ENCODE measurements at regions not wholly inside any gene's neighbourhood (a gene's known extent, or its start where the extent isn't known, plus 50 kb on each side); places are given as distances from the start of the nearest gene placed in this dataset.

GRCh38 chr4:60656171-60656570, 544.0 kb upstream of the ADGRL3 start:
- CTCF ChIA-PET (ENCODE audit: partially characterized antibody): no interaction called here
- POLR2A ChIA-PET (ENCODE audit: partially characterized antibody): no interaction called here
- Histone ChIP-seq H4K91ac (replicated peaks; ENCODE audit: insufficient read length, low read length) (no peak overlapping the region), H3K18ac (ENCODE audit: extremely low read depth, low read length) (no peak overlapping the region), H2BK120ac (replicated peaks; ENCODE audit: low read depth, low read length) (no peak overlapping the region), H4K8ac (ENCODE audit: extremely low read depth, insufficient read depth, low read length) (no peak overlapping the region), H2BK5ac (ENCODE audit: low read depth, low read length) (no peak overlapping the region), H2BK15ac (ENCODE audit: low read length) (no peak overlapping the region), H3K4me1 (replicated peaks in 1 of 4; ENCODE audit: control insufficient read depth in 3 of 4, insufficient read depth in 4 of 4, low read length in 3 of 4) (no peaks in the 10 kb centered on the region), H2AK5ac (ENCODE audit: low read depth, low read length) (no peak overlapping the region), H3K79me2 (ENCODE audit: control insufficient read depth in 1 of 2, insufficient read depth in 2 of 2, low read length in 2 of 2) (no peaks in the 10 kb centered on the region), H3K4ac (replicated peaks; ENCODE audit: insufficient read length, low read depth, low read length) (no peak overlapping the region), H3K36me3 (ENCODE audit: control insufficient read depth in 2 of 4, insufficient read depth in 4 of 4, low read length in 3 of 4) (no peaks in the 10 kb centered on the region), H3K9ac (replicated peaks in 1 of 4; ENCODE audit: extremely low read depth in 1 of 4, low read depth in 3 of 4, low read length in 3 of 4) (no peak overlapping the region), H3K14ac (ENCODE audit: insufficient read length) (no peak overlapping the region), H2BK12ac (ENCODE audit: low read depth, low read length) (no peak overlapping the region), H4K20me1 (replicated peaks in 1 of 2; ENCODE audit: control insufficient read depth in 1 of 2, insufficient read depth in 2 of 2, low read length in 2 of 2) (no peaks in the 10 kb centered on the region), H3K4me3 (ENCODE audit: extremely low read depth in 1 of 4, insufficient read depth in 2 of 4, low read depth in 3 of 4, low read length in 4 of 4) (no peak overlapping the region), H3K23ac (ENCODE audit: insufficient read length) (no peak overlapping the region), H2AFZ (ENCODE audit: low read length) (no peak overlapping the region), H3K23me2 (ENCODE audit: low read depth, low read length) (no peaks in the 10 kb centered on the region), H3K9me3 (ENCODE audit: insufficient read depth in 2 of 2, low read depth in 1 of 2, low read length in 1 of 2) (no peaks in the 10 kb centered on the region), H3K27me3 (replicated peaks in 1 of 4; ENCODE audit: control insufficient read depth in 3 of 4, extremely low read depth in 1 of 4, insufficient read depth in 3 of 4, low read length in 3 of 4) (no peaks in the 10 kb centered on the region), H3K27ac (ENCODE audit: low read depth, low read length) (no peak overlapping the region), H3K56ac (replicated peaks; ENCODE audit: insufficient read length, low read depth, low read length) (no peak overlapping the region), H2BK20ac (ENCODE audit: low read length) (no peak overlapping the region), H4K5ac (ENCODE audit: insufficient read length, low read depth, low read length) (no peak overlapping the region), H3K4me2 (ENCODE audit: insufficient read depth in 1 of 2, low read depth in 2 of 2, low read length in 2 of 2) (no peak overlapping the region), H3K79me1 (ENCODE audit: low read depth, low read length) (no peaks in the 10 kb centered on the region)
- FAIRE-seq: no peak
- no peak for DNase-seq (ENCODE audit: low read depth in 1 of 2, low spot score in 2 of 2)
- 86% methylated on average over 3 of the region's 3 CpGs; no CpG with 5 or more reads in 1 of the 2 experiments for WGBS, 2 experiments (ENCODE audit: extremely low coverage in 1 of 2, insufficient coverage in 1 of 2, insufficient read length in 1 of 2, insufficient replicate concordance in 2 of 2, low coverage in 1 of 2, low lambda C conversion rate in 2 of 2, missing lambda C conversion rate in 1 of 2)
- peak in 1 of 3 experiments; percentile 26; a peak in 1 of 4 replicates for TF ChIP-seq CTCF (IDR thresholded peaks at IDR 0.05; ENCODE audit: control extremely low read depth in 1 of 3, insufficient read depth in 1 of 3, low read depth in 1 of 3, low read length in 3 of 3)
- TF ChIP-seq RBBP5 (IDR thresholded peaks at IDR 0.05; ENCODE audit: borderline replicate concordance, low read depth, low read length): no peak
- no peak for TF ChIP-seq TEAD4 (IDR thresholded peaks at IDR 0.05; ENCODE audit: low read depth, low read length)
- peak; percentile 59 to 60 for TF ChIP-seq RAD21 (IDR thresholded peaks at IDR 0.05 in 1 of 2, conservative IDR thresholded peaks at IDR 0.05 in 1 of 2; ENCODE audit: low read depth in 2 of 2, low read length in 2 of 2)
- TF ChIP-seq EP300 (IDR thresholded peaks at IDR 0.05; ENCODE audit: borderline replicate concordance in 1 of 2, low read depth in 2 of 2, low read length in 2 of 2): no peak
- TF ChIP-seq POLR2AphosphoS5 (IDR thresholded peaks at IDR 0.05; ENCODE audit: low read depth, low read length): no peak
- TF ChIP-seq SIN3A (conservative IDR thresholded peaks at IDR 0.05 in 1 of 2, IDR thresholded peaks at IDR 0.05 in 1 of 2; ENCODE audit: low read depth in 1 of 2, low read length in 2 of 2): no peak
